Retinal pigment epithelial cell (primary cell): ENCODE measurements at regions not wholly inside any gene's neighbourhood (a gene's known extent, or its start where the extent isn't known, plus 50 kb on each side); places are given as distances from the start of the nearest gene placed in this dataset.

Experiments
- DNase-seq: peaks from one replicate; pipeline ENCODE4 v3.0.0-alpha.2; 2010; ENCODE audit warnings: low read depth
- H3K4me3 ChIP-seq: 2 replicates; pipeline ENCODE4 v1.5.1; 2011; ENCODE audit warnings: mild to moderate bottlenecking, low read length, control low read depth, moderate library complexity
- CTCF ChIP-seq: conservative IDR thresholded peaks from 2 replicates; pipeline ENCODE4 v1.5.1; 2011; ENCODE audit warnings: low read depth, low read length, control low read depth, inconsistent platforms

- no peak for DNase-seq
- no peak for TF ChIP-seq CTCF
- no peak overlapping the region for H3K4me3 ChIP-seq
Observed at GRCh38 chr10:62870866-62871265, 54.7 kb upstream of the EGR2 start.

GRCh38 chr10:62869958-62870357 is 53.8 kb upstream of the EGR2 start:
- TF ChIP-seq CTCF, result no peak
- H3K4me3 ChIP-seq, result no peak overlapping the region
- no peak for DNase-seq

DNA sequence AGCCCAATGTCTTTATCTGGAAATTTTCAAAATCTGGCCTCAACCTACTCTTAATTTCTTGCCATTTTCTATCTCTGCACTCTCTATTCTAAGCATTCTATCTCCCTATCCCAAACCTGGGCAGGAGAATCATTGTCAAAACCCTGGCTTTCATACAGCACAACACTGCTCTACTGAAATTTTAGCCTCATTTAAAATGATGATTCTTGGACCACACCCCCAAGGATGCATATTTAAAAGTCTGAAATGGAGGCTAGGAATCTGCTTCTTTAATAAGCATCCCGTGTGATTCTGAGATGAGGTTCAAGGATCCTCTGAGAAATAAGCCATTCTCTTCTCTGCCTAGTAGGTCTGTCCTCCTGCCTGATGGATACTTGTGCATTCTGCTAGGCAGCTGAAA is 50.8 kb upstream of the EGR2 start:
- TF ChIP-seq CTCF, result no peak
- DNase-seq, result no peak

DNA sequence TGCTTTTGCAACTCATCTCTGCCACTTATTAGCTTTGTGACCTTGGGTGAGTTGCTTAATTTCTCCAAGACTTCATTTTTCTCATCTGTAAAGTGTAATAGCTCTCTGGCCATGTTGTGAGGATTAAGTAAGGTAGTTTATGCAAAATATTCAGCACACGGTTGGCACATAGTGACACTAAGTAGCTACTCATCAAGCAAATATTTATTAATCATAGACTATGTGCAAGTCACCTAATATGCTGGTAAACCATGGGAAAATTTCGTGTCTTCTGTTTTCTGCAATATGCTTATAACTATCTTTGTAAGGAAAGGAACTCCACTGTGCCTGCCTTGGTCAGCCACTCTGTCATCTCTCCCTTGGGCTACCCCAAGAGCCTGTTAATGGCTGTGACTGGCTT is 50.3 kb upstream of the EGR2 start:
- DNase-seq, result peak; percentile 62
- H3K4me3 ChIP-seq, result no peak overlapping the region
- TF ChIP-seq CTCF, result no peak

More for the DNA sequence above, 50.8 kb upstream of the EGR2 start:
- no peak overlapping the region for H3K4me3 ChIP-seq
